HCT116 (cell line): ENCODE measurements at regions not wholly inside any gene's neighbourhood (a gene's known extent, or its start where the extent isn't known, plus 50 kb on each side); places are given as distances from the start of the nearest gene placed in this dataset.
"Not testable (repeated sequence)": the region's sequence is repeated elsewhere in the genome, so short reads cannot be mapped to it uniquely, and the experiment has no call there.

Source experiments
- EGR1 ChIP-seq: IDR thresholded peaks from 2 replicates; pipeline ENCODE4 v1.6.1; 2012; ENCODE audit warnings: low read depth
- EZH2 ChIP-seq: fragments of 200-600 bp; sonication (generic); IDR thresholded peaks from 2 replicates; pipeline ENCODE4 v1.6.1; 2017; ENCODE audit warnings: antibody characterized with exemption, mixed run types
- EZH2phosphoT487 ChIP-seq: fragments of 200-600 bp; IDR thresholded peaks from 2 replicates; pipeline ENCODE4 v1.6.1; 2018; ENCODE audit warnings: antibody characterized with exemption, borderline replicate concordance
- POLR2A ChIP-seq: IDR thresholded peaks from 2 replicates; pipeline ENCODE4 v1.7.0; 2011; ENCODE audit warnings: borderline replicate concordance; ENCODE audit not compliant: insufficient read depth, insufficient read length; ENCODE audit errors: extremely low read depth
- POLR2AphosphoS5 ChIP-seq: IDR thresholded peaks from 2 replicates; pipeline ENCODE4 v1.6.1; 2011; ENCODE audit warnings: mild to moderate bottlenecking, low read depth, low read length, moderate library complexity
- RAD21 ChIP-seq: IDR thresholded peaks from 2 replicates; pipeline ENCODE4 v1.6.1; 2012; ENCODE audit warnings: low read depth, mild to moderate bottlenecking
- SP1 ChIP-seq: IDR thresholded peaks from 2 replicates; pipeline ENCODE4 v1.6.1; 2012; ENCODE audit warnings: low read depth
- SRF ChIP-seq: IDR thresholded peaks from 2 replicates; pipeline ENCODE4 v1.6.1; 2012; ENCODE audit warnings: low read depth
- YY1 ChIP-seq: IDR thresholded peaks from 2 replicates; pipeline ENCODE4 v1.6.1; 2011; ENCODE audit warnings: low read length, low read depth, moderate library complexity, mild to moderate bottlenecking; ENCODE audit not compliant: insufficient replicate concordance; ENCODE audit errors: extremely low read depth
- ZNF274 ChIP-seq: fragments of 200-500 bp; sonication (Bioruptor generic); IDR thresholded peaks from 2 replicates; pipeline ENCODE4 v1.6.1; 2014; ENCODE audit warnings: mild to moderate bottlenecking, low read depth, low read length, inconsistent platforms
- TF ChIP-seq, protein P1 (sequence below), 3 experiments: fragments of 200-600 bp in 1 of 3; sonication (generic) in 1 of 3; IDR thresholded peaks in 2 of 3; conservative IDR thresholded peaks in 1 of 3; 2 replicates each; pipeline ENCODE4 v1.5.1; 2012 to 2017; ENCODE audit warnings: low read depth in 2 of 3, low read length in 2 of 3, antibody characterized with exemption in 1 of 3, borderline replicate concordance in 1 of 3, control low read depth in 1 of 3, mild to moderate bottlenecking in 1 of 3, mixed read lengths in 1 of 3, mixed run types in 1 of 3, moderate library complexity in 1 of 3; ENCODE audit not compliant: insufficient read depth in 1 of 3

DNA sequence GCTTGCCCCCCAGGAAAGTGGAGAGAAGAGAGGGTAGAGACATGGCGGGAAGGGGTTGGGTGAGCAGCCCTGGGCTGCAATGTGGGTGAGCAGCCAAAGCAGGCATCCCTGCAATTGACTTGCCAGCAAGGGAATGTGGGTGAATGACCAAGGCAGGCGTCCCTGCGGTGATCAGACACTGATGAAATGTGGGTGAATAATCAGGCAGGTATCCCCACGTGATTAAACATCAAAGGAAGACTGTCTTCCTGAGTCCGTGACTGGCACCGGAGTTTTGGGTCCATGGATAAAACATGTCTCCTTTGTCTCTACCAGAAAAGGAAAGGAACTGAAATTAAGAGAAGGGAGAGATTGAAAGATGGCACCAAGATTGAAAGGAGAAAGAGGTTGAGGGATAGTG lies 109.9 kb upstream of the PPM1J start:
- TF ChIP-seq, protein P1, sequence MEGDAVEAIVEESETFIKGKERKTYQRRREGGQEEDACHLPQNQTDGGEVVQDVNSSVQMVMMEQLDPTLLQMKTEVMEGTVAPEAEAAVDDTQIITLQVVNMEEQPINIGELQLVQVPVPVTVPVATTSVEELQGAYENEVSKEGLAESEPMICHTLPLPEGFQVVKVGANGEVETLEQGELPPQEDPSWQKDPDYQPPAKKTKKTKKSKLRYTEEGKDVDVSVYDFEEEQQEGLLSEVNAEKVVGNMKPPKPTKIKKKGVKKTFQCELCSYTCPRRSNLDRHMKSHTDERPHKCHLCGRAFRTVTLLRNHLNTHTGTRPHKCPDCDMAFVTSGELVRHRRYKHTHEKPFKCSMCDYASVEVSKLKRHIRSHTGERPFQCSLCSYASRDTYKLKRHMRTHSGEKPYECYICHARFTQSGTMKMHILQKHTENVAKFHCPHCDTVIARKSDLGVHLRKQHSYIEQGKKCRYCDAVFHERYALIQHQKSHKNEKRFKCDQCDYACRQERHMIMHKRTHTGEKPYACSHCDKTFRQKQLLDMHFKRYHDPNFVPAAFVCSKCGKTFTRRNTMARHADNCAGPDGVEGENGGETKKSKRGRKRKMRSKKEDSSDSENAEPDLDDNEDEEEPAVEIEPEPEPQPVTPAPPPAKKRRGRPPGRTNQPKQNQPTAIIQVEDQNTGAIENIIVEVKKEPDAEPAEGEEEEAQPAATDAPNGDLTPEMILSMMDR (IDR thresholded peaks at IDR 0.05 in 2 of 3, conservative IDR thresholded peaks at IDR 0.05 in 1 of 3; ENCODE audit: borderline replicate concordance in 1 of 3, insufficient read depth in 1 of 3, low read depth in 2 of 3, low read length in 2 of 3): not testable (repeated sequence)
- not testable (repeated sequence) for TF ChIP-seq YY1, EGR1, POLR2AphosphoS5, POLR2A, ZNF274, EZH2phosphoT487, SP1, RAD21, EZH2, SRF
